ENCODE measurements at regions not wholly inside any gene's neighbourhood (a gene's known extent, or its start where the extent isn't known, plus 50 kb on each side); places are given as distances from the start of the nearest gene placed in this dataset.
"Not testable (repeated sequence)": the region's sequence is repeated elsewhere in the genome, so short reads cannot be mapped to it uniquely, and the experiment has no call there.

DNA sequence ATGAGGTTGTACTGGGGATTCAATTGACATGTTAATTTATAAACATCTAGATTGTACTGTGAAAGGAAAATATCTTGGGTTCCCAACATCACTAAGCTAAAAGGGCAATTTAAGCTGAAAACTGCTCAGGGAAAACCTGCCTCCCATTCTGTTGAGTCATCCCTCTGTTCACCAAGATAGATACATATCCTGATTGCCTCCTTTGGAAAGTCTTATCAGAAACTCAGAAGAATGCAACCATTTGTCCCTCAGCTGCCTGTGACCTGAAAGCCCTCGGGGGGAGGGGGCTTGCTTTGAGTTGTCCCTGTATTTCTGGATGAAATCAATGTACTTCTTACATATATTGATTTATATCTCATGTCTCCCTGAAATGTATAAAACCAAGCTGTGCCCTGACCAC, 187.0 kb upstream of the ETV3 start:
- no peak for DNase-seq (ENCODE audit: low read depth)

DNA sequence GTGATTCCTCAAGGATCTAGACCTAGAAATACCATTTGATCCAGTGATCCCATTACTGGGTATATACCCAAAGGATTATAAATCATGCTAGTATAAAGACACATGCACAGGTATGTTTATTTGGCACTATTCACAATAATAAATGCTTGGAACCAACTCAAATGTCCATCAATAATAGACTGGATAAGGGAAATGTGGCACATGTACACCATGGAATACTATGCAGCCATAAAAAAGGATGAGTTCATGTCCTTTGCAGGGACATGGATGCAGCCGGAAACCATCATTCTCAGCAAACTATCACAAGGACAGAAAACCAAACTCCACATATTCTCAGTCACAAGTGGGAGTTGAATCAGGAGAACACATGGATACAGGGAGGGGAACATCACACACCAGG, 183.8 kb upstream of the ETV3 start:
- DNase-seq (ENCODE audit: low read depth), result not testable (repeated sequence)

DNA sequence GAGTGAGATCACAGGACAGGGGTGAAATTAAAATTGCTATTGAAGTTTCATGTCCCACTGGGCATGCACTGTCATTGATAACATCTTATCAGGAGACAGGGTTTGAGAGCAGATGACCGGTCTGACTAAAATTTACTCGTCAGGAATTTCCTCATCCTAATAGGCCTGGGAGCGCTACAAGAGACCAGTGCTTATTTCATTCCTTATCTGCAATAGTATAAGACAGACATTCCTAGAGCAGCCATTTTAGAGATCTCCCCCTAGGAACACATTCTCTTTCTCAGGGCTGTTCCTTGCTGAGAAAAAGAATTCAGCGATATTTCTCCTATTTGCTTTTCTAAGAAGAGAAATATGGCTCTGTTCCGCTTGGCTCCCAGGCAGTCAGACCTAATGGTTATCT, 181.4 kb upstream of the ETV3 start:
- no peak for DNase-seq (ENCODE audit: low read depth)

DNA sequence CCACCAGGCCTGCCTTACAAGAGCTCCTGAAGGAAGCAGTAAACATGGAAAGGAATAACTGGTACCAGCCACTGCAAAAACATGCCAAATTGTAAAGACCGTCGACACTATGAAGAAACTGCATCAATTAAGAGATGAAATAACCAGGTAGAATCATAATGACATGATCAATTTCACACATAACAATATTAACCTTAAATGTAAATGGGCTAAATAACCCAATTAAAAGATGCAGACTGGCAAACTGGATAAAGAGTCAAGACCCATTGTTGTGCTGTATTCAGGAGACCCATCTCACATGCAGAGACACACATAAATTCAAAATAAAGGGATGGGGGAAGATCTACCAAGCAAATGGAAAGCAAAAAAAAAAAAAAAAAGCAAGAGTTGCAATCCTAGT, 179.0 kb upstream of the ETV3 start:
- DNase-seq (ENCODE audit: low read depth), result not testable (repeated sequence)

DNA sequence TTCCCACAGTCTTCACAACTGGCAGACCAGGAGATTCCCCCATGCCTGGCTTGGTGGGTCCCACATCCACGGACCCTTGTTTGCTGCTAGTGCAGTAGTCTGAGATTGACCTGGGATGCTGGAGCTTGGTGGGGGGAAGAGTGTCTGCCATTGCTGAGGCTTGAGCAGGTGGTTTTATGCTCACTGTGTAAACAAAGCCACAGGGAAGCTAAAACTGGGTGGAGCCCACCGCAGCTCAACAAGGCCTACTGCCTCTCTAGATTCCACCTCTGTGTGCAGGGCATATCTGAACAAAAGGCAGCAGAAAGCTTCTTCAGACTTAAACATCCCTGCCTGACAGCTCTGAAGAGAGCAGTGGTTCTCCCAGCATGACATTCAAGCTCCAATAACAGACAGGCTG, 177.3 kb upstream of the ETV3 start:
- DNase-seq (ENCODE audit: low read depth), result no peak

DNA sequence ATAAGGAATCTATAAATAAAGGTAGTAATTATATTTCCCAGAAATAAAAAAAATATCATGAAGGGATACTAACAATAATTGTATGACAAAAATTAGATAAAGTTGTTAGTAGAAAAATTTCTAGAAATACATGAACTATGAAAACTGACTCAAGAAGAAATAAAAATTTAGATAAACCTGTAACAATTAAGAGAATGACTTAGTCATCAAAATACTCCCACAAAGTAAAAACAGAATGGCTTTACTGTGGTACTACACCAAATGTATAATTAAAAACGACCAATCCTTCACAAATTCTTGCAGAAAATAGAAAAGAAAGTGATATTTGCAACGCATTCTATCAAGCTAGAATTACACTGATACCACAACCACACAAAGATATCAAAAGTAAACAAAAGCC, 176.2 kb upstream of the ETV3 start:
- no peak for DNase-seq (ENCODE audit: low read depth)

DNA sequence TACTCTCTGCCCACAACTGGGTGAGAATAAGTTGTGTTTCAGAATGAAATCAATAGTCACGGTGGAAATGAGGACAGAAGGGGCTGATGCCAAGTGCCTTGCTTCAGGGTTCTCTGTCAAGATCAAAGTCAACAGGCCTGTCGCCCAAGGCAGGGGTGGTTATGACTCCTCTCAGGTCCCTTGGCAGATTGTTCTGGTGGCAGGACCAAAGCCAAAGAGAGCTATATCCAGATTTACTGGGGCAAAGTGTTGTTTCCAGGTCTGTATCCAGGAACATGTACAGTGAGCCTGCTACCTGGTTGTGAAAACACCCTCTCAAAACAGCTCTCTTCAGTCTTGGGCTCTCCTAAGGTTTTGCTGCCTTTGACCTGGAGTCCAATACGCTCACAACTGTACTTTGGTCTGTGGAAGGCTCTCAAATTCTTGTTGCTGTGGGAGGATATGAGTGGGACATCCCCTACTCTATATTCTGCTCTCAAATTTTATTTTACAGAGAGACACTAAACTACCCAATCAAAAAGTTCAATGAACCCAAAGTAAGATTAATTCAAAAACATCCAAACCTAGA, 175.1 kb upstream of the ETV3 start:
- DNase-seq (ENCODE audit: low read depth), result no peak

DNA sequence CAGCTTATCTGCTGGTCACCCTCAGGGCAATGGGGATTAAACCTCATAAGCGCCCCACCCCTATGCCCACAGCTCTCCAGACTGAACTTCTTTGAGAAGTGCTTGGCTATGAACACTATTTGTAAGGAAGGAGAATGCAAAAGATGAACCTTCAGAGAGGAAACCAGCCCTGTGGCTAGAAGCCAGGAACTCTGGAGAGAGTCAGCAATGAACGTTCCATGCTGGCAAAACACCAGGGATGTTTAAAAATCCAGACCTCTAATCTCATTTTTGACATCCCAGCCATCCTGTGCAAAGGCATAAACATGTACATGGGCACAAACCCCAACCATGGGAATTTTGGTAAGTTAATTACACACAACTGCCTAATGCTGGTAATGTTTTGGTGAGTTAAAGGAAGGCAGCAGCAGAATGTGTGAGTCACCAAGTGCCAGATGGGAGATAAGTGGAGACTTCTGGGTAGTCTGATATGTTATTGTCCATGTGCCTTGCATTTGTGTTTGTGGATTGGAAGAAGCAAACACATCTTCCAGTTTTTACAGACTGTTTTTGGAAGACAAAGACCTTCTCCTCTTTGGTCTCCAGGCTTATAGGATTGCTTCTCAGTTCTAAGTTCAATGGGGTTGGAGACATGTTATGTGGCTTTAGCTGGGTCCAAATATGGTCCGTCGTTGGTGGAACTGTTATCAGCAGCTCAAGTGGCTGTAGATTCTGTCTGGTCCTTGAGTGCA, 174.1 kb upstream of the ETV3 start:
- DNase-seq (ENCODE audit: low read depth), result no peak

DNA sequence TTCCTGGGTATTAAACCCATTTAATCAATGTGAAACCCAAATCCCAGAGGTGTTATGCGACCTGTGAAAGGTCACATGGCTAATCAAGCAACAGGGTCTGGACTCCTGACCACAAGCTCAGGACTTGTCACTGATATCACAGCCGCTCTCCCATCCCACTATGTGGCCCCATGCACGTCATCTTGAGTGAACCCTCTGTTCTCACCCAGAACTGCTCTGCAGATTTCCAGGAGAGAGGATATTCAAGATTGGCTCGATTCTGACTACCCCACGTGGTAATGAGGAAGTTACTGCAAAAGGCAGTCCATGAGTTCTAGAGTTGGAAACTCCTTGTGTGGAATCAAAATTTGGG, 173.5 kb upstream of the ETV3 start:
- DNase-seq (ENCODE audit: low read depth), result no peak

DNA sequence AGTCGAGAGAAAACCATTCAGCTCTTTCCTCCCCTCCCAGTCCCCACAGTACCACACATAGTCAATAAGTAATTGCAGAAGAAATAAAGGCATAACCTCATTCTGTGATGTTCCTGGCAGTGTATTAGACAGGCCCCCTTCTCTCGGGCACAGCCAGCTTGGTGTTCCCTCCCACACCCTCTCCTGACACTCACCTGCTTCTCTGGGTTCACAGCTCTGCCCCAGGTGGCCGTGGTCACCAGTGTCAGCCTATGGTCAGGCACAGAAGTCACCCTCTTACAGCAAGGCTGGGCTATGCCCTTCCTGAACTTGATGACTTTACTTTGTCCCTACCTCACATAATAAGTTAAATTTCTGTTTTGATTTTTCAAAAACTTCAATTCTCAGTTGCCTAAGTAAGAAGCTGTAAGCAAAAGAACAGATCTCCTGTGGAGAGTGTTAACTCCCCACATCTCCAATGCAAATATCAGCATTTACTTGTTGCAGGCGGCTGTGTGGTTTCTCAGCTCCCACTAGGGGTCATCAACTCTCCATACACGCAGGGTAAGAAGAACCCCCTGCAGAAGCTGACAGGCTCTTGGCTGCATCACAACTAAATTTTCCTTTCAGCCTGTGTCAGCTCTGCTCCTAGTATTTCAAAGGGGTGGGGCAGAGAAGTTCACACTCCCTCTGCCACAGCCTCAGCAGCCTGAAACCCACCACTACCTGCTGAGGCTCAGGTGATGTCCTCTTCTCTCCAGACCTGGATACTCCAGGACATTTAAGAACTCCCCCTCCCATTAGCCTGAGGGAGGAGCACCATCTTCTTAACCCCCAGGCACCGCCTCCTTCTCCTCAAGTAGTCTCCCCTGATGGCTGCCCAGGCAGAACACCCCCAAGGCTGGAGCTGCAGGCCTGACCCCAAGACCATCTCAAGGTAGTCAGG, 172.9 kb upstream of the ETV3 start:
- DNase-seq (ENCODE audit: low read depth), result not testable (repeated sequence)

DNA sequence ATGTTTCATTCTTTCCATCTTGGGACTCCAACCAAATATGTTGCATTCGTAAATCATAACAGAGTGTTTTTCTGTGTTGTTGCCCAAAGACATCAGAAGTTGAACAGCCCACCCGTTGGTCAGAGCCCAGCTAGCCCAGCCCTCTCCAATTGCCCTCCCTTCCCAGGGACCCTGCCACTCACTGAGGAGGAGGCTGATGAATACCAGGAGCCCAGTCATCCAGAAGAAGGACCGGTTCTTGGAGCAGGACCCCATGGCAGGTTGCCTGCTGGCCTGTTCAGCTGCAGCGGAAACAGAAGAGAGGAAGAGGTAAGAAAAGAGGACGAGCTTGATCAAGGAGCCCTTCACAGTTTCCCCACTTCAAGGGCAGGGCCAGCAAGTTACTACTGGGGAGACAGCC, 172.2 kb upstream of the ETV3 start:
- no peak for DNase-seq (ENCODE audit: low read depth)

DNA sequence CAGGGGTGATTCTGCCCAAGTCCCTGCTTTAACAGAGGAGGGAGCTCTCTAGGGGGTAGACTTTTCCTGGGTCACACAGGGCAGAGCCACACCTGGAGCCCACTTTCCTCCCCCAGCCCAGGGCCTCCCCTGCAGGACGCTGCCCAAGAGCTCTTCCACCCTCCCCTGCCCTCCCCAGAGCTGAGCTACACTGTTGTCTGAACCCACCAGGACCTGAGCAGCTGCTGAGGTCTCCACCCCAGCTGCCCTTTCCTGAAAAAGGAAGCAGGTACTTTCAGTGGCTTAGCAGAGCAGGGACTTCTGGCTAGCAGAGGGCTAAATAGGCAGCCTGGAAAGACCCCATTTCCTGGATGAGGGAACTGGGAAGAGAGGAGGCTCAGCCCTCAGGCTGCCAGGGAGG, 169.3 kb upstream of the ETV3 start:
- DNase-seq (ENCODE audit: low read depth), result no peak

DNA sequence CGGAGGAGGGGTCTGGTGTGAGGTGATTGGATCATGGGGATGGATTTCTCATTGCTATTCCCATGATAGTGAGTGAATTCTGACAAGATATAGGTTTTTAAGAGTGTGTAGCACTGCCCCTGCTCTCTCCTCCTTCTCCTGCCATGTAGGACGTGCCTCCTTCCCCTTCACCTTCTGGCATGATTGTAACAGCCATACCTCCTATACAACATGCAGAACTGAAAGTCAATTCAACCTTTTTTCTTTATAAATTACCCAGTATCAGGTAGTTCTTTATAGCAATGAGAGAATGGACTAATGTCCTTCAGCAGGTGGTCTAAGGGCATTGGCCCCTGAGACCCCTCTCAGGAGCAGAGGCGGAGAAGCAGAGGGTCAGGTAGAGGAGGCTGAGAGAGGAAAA, 168.7 kb upstream of the ETV3 start:
- DNase-seq (ENCODE audit: low read depth), result no peak

DNA sequence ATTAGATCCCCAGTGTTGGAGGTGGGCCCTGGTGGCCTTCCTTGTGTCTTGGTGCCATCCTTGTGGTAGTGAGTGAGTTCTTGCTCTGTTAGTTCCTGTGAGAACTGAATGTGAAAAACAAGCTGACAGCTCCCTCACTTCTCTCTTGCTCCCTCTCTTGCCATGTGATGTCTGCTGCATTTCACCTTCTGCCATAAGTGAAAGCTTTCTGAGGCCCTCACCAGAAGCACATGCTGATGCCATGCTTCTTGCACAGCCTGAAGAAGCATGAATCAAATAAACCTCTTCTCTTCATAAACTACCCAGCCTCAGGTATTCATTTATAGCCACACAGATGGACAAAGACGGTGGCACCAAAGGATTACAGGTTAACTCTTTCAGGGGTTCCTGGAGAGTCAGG, 166.1 kb upstream of the ETV3 start:
- DNase-seq (ENCODE audit: low read depth), result no peak

DNA sequence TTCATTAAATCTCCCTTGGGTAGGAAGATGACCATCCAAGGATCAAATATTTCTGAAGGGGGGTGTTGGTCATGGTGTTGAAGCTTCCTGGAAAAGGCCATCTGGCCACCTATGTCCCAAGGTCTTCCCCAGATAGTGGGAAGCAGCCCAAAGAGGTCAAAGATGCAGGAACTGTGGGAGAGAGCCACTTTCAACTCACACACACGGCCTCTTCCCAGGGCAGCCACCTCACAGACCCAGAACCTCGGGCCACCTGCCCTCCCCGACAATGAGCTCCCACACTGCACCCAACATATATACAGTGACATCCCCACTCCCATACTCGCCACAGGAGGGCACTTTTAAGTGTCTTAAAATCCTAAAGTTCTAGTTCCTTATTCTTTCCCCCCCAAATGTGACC, 164.5 kb upstream of the ETV3 start:
- DNase-seq (ENCODE audit: low read depth), result no peak

DNA sequence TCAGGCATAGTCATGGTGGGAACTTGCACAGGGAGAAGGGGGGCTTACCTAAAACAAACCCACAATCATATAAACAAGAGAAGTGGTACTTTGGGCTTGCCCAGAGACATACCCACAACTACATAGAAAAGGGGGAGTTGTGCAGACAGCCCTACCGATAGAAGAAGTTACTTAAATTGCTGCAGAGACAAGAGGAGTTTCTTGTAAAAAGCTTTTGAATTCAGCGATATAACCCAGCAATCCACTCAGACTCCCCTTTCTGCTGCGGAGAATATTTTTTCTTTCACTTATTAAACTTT, 164.0 kb upstream of the ETV3 start:
- no peak for DNase-seq (ENCODE audit: low read depth)

DNA sequence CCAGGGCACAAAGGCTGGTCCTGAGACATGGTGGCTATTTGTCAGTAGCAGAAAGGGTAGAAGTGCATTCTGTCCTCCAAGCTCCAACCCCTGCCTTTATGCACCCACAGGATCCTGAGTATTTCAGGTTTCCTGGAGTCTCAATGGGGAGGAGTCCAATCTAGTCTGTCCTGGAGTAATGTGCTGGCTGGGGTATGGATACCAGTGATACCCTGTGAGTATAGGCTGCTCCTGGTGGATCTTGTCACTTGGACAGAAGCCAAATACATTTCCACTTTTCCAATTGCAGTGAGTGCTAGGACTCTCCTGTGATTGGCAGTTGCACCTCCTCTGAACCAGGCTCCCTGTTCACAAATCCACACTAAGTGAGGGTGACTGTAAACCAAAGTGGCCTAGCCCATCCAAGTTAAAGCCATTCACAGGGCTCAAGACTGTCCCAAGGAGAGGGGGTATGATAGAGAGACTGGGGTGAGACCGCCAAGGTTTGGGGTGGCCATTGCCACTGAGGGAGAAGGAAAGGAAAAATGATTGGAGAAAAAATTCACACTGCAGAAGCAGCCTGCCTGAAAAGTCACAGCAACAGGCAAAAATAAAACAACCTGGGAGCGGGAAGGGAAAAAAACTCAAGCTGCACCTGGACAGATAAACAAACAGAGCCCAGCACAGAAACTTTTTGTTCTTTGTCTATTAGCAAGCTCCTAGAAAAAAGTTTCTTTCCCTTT, 163.4 kb upstream of the ETV3 start:
- DNase-seq (ENCODE audit: low read depth), result no peak

DNA sequence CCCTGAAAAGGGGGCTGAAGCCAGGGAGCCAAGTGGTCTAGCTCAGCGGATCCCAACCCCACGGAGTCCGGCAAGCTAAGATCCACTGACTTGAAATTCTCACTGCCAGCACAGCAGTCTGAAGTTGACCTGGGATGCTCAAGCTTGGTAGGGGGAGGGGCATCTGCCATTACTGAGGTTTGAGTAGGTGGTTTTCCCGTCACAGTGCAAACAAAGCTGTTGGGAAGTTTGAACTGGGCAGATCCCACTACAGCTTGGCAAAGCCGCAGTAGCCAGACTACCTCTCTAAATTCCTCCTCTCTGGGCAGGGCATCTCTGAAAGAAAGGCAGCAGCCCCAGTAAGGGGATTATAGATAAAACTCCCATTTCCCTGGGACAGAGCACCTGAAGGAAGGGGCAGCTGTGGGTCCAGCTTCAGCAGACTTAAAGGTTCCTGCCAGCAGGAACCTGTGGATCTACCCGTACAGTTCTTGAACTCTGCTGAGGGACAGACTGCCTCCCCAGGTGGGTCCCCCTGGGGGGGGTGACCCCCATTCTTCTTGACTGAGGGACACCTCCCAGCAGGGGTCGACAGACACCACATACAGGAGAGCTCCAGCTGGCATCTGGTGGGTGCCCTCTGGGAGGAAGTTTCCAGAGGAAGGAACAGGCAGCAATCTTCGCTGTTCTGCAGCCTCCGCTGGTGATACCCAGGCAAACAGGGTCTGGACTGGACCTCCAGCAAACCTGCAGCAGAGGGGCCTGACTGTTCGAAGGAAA, 156.4 kb upstream of the ETV3 start:
- DNase-seq (ENCODE audit: low read depth), result not testable (repeated sequence)

DNA sequence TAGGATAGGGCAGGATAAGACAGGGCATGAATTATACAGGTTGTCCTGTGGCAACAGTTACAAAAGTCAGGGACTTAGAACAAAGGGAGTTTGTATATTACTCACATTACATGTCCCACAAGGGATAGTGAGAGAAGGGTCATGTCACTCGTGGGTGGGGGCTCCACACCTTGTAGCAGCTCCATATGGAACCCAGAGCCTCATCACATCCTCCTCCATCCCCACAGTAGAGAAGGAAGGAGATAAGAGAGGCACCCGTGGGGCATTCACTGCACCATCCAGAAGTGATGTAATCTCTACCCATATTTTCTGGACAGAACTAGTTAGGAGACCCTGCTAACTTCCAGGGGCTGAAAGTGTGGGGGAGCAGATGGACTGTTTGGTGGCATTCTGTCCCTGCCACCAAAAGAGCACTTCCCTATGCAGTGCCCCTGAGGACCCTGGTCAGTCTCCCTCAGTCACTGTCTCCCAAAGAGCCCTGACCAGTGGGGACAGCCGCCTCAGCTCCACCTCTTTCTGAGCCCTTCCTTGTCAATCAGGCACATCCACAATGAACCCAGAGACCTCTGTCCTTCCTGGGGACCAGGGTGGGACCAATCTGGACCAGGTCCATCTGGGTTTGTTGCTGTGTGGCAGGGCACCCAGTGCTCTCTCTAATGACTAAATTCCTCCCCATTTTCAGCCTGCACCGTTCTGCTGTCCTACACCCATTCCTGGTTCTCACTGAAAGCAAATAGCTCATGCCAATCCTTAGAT, 154.8 kb upstream of the ETV3 start:
- DNase-seq (ENCODE audit: low read depth), result no peak

DNA sequence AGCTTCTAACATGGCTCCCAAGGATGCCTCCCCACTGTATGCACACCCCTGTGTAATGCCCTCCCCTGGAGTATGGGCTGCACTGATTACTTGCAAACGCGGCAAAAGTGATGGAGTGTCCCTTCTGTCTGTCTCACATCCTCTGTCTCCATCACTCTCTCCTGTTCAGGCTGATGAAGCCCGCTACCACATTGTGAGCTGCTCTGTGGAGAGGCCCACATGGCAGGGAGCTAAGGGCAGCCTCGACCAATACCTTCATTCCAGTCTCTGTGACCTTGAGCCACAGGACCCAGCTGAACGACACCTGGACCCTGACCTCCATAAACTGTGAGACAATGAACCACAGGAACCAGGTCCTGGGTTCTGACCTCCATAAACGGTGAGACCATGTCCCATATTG, 154.1 kb upstream of the ETV3 start:
- DNase-seq (ENCODE audit: low read depth), result no peak

DNA sequence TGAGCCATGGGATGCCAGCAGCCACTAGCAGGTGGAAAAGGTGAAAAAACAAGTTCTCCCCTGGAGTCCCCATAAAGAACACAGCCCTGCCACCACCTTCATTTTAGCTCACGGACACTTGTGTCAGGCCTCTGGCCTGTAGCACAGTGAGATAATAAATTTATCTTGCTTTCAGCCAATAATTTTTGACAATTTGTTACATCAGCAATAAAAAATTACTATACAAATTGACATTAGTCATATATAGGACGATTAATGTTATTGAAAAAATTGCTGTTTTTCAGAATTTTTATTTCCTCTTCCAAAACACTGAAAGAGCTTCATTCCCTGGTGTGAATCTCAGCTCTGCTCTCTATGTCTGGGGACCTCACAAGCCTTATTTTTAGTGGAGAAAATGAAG, 152.9 kb upstream of the ETV3 start:
- no peak for DNase-seq (ENCODE audit: low read depth)

Data from HS-27A (cell line).